HG03135 (cell line): ENCODE measurements at regions not wholly inside any gene's neighbourhood (a gene's known extent, or its start where the extent isn't known, plus 50 kb on each side); places are given as distances from the start of the nearest gene placed in this dataset.
A peak's percentile ranks its signal among the peaks of the same experiment; 100 is the strongest.

Experiments
- ATAC-seq: cut with Tn5 transposase; IDR thresholded peaks from one replicate; pipeline ENCODE4 v1.9.1; 2021; ENCODE audit warnings: mild to moderate bottlenecking, moderate library complexity; ENCODE audit not compliant: unreplicated experiment

DNA sequence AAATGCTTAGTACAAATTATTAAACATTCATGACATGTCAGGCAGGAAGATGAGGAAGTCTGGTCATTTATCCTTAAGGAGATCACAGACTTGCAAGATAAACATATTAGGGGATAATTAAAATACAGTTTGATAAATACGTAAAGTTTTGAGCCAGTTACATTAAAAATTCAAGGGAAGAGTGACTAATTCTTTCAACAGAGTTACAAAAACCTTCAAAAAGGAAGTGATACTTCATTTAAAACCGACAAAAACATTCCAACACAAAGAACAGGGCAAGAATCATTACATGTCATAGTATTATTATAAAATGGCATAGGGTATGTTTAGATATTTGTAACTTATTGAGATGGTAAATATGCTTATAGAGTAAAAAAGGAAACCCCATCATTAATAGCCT is 636.0 kb downstream of the NR4A2 start:
- no peak for ATAC-seq

DNA sequence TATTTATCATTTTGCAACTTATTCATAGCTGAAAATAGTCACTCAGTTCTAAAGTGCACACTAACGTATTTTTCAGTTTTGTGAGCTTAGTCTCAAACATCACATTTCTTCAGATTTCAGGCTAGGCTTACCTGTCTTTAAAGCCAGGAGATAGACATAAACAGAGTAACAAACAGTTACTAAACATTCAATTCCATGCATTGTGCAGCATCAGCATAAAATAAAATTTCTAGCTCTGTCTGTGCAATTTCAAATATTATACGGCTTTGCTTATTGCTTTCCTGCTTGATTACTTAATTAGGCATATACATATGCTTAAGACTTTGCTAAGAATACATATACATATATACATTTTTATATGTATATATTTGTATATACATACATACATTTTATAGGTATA is 637.0 kb downstream of the NR4A2 start:
- ATAC-seq = no peak

DNA sequence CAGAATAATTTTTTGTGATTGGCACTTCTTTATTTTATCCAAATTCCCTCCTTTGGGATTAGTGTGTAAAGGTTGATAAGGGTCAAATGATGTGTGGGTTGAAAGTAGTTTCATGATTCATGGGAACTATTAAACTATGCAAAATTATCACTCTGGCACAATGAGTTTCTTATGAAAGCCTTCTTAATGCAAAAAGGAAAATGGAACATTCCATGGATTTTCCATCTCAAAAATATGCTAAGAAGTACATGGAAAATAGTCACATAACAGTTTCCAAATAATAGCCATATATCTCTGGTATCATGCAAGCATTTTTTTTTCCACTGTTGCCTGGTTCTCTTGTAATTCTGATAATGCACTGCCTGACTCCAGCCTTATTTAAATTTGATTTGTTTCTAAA is 639.7 kb downstream of the NR4A2 start:
- no peak for ATAC-seq

DNA sequence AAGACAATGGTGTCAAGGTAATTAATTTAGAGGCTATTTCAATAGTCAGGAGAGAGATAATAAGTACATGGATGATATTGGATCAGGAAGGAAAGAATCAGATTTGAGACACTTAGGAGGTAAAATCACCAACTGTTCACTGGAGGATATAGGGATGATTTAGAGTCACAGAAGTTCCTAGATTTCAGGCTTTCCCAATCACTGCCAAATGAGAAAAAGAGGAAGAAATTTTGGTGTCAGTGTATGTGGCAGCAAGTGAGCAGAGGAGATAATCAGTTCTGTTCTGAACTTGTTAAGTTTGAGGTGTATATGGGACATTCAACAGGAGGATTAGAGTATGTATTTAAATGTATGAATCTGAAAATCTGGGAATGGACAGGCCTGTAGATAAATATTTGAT is 640.4 kb downstream of the NR4A2 start:
- ATAC-seq = no peak

DNA sequence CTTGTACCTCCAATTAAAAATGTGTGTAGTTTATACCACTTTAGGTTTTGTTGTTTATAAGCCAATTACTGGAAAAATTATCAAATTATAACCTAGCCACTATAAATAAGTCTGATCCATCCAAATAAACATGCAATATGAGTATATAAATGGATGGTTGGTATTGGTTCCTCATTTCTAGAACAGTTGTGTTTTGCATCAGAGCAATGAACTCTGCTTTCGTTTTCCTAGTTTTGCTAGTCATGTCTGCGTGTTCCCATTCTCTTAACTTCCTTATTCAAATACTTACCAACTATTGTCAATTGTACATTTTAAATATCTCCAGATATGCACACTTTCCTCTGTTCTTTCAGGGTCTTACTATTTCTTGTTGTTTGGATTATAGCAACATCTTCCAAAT is 641.7 kb downstream of the NR4A2 start:
- peak; percentile 87 for ATAC-seq

DNA sequence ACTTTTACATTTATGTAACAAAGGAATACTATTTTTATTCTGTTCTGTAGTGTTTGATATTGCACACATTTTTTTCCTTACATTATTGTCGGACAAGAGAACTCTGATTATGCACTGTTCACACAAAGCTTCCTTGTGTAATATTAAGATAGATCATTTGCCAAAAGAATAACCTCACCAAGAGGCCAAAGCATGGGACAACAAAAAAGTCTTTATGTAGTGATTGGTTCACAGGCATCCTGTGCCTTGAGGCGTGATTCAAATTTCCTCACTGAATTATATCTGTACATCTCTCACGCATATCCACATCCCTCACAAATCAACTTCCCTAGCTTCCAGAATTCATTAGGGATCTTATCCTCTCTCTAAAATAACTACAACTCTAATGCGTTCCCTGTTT is 642.7 kb downstream of the NR4A2 start:
- no peak for ATAC-seq

DNA sequence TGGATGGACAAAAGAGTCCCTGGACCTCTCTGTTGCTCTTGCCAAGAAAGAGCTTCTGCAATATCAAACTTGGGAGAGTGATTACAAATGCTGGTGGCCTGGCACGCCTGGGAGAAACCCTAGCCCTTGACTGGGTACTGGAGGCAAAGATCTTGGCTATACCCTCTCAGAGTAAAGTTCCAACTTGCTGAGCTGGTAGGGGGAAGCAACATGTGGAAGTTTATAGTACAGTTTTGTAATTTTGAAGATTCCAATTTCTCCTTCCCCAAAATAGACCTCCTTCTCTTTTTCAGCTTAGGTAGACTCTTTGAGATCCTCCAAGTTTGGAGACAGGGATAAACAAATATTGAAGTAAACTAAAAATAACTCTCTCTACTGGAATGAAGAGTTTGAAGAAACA is 645.3 kb downstream of the NR4A2 start:
- ATAC-seq = no peak

DNA sequence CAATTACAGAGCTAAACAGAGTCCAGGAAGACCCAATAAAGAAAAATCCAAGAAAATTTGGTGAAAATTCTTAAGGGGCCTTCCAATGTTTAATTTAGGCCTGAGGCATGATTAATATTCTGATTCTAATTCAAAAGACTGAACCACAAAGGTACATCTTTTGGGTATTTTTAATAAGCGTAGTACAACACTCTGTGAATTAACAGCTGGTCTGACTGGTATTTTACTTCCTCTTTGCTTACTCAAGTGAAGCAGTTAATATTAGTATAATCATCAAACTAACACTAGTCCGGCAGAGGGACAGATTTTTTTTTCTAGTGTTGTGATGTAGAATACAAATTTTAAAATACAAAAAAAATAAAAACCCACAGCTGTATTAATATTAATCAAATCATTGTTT is 652.9 kb downstream of the NR4A2 start:
- no peak for ATAC-seq

DNA sequence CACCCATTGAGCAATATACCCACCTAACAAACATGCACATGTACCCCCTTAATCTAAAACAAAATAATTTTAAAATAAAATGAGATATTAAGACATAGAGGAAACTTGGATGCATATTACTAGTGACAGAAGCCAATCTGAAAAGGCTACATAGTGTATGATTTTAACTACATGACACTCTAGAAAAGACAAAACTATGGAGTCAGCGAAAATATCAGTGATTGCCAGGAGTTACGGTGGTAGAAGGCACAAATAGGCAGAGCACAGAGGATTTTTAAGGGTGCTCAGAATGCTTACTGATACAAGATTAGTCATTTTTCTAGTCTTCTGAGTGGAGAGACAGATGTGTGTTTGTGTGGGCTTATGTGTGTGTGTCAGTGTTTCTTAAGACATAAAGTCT is 656.6 kb downstream of the NR4A2 start:
- no peak for ATAC-seq

DNA sequence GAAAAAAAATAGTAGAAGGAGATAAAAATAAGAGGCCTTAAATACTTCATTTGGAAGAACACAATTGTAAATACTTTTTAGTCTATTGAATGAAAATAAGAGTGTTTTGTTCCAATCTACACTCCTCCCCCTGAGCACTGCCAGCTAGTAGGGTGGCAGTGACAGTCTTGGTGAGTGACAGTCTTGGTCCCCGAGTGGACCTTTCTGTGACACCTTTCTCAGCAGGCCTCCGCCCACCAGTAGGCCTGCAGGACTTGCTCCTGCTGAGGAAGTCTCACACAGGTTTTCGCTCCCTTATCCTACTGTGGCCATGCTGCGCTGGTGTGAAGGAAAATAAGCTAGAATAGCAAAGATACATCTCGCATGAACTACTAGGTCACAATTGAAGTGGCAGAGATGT is 666.8 kb downstream of the NR4A2 start:
- ATAC-seq = no peak

DNA sequence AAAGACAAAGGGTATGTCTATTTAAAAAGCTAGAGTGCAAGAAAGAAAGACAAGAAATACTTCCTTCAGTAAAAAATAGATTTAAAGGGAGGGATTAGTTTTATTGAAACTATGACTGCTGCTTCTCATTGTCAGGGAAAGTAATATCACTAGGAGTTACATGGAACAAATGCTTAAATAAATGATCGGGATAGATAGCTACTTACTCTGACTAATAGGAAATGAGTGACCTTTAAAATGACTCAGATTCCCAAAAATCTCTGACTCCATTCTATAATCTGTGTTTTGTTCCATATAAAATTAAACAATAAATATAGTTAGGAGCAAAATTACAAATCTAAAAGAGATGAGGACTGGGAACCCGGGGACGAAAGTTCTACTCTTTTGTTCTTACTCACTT is 669.3 kb downstream of the NR4A2 start:
- ATAC-seq = no peak

DNA sequence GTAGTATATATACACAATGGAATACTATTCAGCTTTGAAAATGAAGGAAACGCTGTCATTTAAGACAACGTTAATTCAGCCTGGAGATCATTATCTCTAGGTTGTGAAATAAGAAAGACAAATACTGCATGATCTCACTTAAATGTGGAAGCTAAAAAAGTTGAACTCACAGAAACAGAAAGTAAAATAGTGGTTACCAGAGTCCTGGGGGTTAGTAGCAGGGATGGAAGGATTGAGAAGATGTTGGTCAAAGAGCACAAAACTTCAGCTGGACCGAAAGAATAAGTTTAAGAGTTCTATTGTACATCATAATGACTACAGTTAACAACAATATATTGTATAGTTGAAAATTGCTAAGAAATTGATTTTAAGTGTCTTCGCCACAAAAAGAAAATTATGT is 670.3 kb downstream of the NR4A2 start:
- ATAC-seq = no peak

DNA sequence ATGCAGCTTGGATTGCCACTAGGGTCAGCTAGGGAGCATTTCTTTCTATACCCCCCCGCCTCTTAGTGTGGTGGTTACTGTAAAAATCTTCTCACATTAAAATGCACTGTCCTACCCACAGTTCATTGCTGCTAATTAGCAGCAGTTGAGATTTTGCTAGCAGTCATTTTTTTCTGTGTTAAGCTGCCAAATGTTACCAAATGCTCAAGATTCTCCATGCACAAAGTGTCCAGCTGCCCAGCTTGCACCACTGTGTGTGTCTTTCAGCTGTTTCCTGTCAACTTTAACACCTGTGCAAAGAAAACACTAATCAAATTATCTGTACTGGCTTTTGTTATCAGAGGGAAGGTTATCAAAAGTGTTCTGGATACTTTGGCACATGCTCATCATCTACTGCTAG is 679.3 kb downstream of the NR4A2 start:
- no peak for ATAC-seq

DNA sequence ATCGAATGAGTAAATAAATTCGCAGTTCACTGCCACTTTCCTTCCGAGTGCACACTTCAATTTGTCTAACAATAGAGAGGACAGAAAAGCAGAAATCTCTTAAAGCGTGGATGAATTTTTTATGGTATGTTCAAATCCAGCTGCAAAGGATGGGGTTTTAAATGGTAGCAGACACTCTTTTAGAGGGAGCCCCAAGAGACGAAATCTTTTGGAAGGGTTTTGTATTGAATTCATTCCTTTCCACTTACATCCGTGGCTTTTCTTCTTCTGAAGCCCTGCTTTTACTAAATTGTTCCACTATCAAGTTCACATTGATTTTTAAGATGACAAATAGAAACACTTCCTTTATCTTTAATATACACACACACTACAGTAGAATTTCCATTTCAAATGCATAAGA is 680.7 kb downstream of the NR4A2 start:
- ATAC-seq = no peak

DNA sequence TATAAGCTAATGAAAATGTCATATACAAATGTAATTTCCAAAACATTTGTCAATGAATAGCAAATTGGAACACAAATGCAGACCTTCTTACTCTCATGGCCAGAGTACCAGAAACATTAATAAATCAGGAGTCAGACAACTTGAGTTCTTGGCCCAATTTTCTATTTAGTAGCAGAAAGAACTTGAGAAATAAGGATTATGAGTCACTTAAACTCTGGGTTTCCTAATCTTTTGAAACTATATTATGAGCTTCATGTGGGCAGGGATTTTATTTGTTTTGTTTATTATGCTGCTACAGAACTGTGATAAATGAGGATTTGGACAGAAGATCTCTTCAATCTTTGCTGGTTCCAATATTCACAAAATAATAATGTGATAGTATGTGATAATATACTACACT is 686.7 kb downstream of the NR4A2 start:
- ATAC-seq = no peak

DNA sequence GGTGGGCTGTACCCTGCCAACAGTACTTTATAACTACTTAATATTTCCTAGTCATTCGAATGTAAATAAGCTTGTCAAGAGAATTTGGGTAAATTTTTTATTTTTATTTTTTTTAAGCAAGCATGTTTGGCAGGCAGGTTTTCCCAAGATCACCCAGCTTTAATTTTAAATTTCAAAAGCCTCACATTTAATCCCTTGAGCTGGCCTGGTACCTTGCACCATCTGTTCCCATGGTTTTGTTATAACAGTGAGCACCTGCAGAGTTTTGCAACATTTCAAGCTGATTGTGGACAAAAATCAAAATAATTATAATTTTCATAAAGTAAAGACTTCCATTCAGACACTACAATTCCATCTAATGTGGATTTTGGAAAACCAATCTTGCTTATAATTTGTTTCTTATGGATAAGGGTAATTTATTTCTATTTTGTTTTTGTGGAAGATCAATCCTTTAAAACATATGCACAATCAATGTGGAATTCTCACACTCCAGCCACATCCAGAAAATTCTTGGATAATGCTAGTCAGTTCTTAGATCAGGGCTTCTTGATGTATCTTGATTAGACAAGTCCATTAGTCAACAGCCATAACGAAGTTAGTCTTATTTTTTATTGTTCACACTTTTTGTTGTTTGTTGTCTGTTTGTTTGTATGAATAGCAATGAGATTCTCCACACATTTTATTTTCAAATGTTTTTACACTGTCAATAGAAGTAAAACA is 689.3 kb downstream of the NR4A2 start:
- ATAC-seq = no peak

DNA sequence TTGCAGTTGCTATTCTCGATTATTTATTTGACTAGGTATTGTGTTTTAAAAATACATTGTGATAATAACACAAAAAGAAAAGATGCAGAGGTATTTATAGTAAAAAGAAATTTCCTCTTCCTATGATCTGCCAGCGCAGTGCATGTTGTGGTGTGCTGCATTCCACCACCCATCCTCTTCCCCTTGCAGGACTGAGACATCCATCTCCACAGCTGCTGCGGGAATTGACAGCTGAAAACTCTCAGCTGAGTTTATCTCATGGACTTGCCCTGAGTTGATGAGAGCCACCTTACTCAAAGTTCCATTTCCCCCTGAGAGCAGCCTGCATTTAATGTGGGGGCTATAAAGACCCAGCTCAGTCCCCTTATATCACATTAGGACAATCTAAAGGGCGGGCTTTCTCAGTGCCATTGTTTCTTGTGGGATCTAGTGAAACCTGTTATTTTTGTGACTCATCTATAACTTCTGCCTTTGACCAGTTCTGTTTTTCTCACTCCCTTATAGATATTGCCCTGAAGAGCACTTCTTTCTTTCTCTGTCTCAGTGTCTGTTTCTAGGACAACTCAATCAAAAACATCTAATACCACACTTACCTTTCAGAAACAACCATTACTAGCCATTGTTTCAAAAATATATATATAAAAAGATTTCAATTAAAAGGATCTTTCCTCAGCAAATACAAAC is 698.5 kb downstream of the NR4A2 start:
- ATAC-seq = no peak

DNA sequence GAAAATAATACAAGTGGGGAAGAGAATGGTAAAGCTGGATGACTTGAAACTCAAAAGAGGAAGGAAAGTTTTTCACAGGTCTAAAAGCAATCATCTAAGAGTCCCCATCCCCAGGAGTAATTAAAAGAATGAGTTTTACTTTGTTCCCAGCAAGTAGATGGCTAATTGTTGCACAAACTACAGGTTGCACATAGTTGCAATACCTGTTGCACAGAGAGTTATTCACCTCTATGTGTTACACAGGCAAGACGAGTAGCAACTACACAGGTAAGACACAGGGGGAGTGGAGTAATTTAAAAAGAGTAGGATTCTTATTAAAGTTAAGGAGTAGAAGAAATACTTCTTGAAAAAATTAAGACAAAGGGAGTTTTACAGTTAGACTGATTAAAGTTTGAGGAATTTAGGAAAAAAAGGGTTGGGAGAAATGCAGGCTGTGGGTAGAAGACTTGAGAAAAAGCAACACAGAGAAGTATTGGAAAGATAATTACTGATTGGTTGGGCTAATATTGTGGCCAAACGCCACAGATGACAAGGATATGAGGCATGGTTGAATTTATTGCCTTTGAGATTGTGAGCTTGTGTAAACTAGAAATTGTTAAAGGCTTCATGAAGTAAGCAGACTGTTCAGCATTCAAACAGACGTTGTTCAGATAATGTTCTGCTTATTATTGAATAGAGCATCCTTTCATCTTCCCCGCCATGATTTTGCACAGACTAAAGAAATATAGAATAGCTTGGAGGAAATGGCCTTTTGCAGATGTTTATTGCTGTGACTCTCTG is 699.3 kb downstream of the NR4A2 start:
- no peak for ATAC-seq

DNA sequence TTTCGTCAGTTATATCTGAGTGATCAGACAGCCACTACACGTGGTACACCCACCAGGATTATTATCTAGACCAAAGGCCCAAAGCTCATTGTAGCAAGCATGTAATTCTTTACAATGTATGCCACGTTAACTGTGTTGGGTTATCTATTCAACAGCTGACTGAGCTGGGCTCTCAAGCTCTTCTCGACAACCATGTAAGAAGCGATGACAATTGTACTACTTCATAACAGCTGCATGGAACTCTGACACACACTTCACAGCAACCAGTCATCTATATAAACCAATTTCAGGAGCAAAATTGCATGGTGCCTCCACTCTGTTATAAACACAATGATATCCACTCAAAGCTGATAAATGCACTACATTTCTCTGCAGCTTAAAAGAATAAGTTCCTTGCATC is 701.8 kb downstream of the NR4A2 start:
- no peak for ATAC-seq

DNA sequence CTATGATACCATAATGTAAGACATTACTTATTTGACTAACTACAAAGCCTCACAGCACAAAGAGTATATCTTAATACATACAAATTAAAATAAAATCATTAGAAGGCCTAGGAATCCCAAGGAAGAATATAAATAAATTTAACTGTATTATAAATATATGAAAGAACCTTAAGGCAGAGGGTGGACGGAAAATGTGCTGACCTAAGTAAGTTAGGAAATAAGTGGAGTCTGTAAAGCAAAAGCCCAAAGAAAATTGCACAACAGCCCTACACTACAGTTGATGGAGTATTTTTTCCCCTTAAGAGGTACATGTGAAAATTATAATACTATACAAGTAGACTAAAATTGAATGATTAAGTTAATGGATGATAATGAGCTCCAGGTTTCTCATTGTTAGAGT is 710.1 kb downstream of the NR4A2 start:
- no peak for ATAC-seq

DNA sequence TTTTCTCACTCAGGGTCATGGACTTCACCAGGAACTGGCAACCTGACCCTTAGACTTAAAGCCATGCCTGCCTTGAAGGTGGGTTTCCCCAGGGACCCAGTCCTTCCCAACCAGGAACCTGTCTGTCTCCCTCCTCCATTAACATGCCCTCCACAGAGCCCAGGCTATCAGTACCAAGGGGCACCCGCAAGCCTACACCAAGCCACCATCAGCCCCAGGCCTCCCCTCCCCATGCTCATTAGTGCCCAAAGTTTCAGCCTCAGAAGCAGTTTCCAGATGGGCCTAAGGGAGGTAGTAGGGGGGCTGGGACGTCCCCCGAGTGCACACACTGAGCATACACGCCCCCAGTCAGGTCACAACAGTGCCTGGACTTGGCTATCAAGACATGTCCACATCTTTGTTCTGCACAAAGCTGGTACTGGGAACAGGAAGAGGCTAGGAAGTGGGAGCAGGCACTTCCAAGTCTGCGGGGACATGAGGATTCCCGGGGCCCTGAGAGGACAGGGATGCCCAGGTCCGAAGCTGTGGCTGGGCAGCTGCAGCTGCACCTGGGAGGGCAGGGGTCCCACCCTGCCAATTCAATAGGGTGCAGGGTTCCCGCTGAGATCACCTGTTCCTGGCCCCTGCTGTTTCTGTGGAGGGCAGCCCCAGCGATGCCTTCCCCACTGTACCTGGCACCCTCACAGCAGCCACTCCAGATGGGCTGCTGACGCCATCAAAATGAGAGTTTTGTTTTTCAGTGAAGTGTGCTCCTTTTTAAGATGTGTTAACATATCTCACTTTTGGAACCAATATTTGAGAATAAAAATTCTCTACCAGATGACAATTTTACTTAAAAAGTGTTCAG is 731.4 kb downstream of the NR4A2 start:
- no peak for ATAC-seq
